ENCODE measurements at regions not wholly inside any gene's neighbourhood (a gene's known extent, or its start where the extent isn't known, plus 50 kb on each side); places are given as distances from the start of the nearest gene placed in this dataset.
"Not testable (repeated sequence)": the region's sequence is repeated elsewhere in the genome, so short reads cannot be mapped to it uniquely, and the experiment has no call there.

DNA sequence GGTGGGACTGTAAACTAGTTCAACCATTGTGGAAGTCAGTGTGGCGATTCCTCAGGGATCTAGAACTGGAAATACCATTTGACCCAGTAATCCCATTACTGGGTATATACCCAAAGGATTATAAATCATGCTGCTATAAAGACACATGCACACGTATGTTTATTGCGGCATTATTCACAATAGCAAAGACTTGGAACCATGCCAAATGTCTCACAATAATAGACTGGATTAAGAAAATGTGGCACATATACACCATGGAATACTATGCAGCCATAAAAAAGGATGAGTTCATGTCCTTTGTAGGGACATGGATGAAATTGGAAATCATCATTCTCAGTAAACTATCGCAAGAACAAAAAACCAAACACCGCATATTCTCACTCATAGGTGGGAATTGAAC, 268.3 kb upstream of the MMADHC start:
- POLR2A ChIA-PET; H3K36me3 ChIP-seq (ENCODE audit: control insufficient read depth in 1 of 2, insufficient read depth in 2 of 2, low read length in 2 of 2); H3K9me3 ChIP-seq (ENCODE audit: control insufficient read depth in 1 of 2, insufficient read depth in 1 of 2, low read depth in 1 of 2, low read length in 2 of 2); H3K4me3 ChIP-seq (replicated peaks in 1 of 2; ENCODE audit: low read depth in 1 of 2, low read length in 2 of 2); H3K4me2 ChIP-seq (ENCODE audit: low read length); RAD21 ChIA-PET (ENCODE audit: low non-redundant PET in 1 of 2, low total read pairs in 2 of 2, uncharacterized antibody in 2 of 2, unreplicated experiment in 2 of 2); H3K27me3 ChIP-seq (ENCODE audit: insufficient read depth, low read length); H3K27ac ChIP-seq (ENCODE audit: low read depth, low read length); intact Hi-C loops (cut with micrococcal nuclease); DNase-seq (ENCODE audit: low read depth, low spot score); ATAC-seq; CTCF ChIA-PET; H3K4me1 ChIP-seq (ENCODE audit: control insufficient read depth in 1 of 2, insufficient read depth in 2 of 2, low read length in 2 of 2); H3K9ac ChIP-seq (ENCODE audit: low read length); H3K9me2 ChIP-seq (ENCODE audit: insufficient read depth); H2AFZ ChIP-seq (ENCODE audit: low read depth, low read length, poor library complexity, severe bottlenecking); H4K20me1 ChIP-seq (ENCODE audit: insufficient read depth); H3K79me2 ChIP-seq (ENCODE audit: insufficient read depth, low read length); BruUV-seq (replicated peaks): not testable (repeated sequence)

GRCh38 chr2:149849591-149849990, 262.0 kb upstream of the MMADHC start:
- Histone ChIP-seq H3K79me2 (ENCODE audit: insufficient read depth, low read length) (no peaks in the 10 kb centered on the region), H3K9me2 (ENCODE audit: insufficient read depth) (no peaks in the 10 kb centered on the region), H3K27me3 (ENCODE audit: insufficient read depth, low read length) (no peaks in the 10 kb centered on the region), H3K36me3 (ENCODE audit: control insufficient read depth in 1 of 2, insufficient read depth in 2 of 2, low read length in 2 of 2) (no peaks in the 10 kb centered on the region; a peak in 1 of 4 replicates), H3K27ac (ENCODE audit: low read depth, low read length) (no peak overlapping the region), H3K4me1 (ENCODE audit: control insufficient read depth in 1 of 2, insufficient read depth in 2 of 2, low read length in 2 of 2) (no peaks in the 10 kb centered on the region), H3K9ac (ENCODE audit: low read length) (no peak overlapping the region), H4K20me1 (ENCODE audit: insufficient read depth) (no peaks in the 10 kb centered on the region), H3K4me2 (ENCODE audit: low read length) (no peak overlapping the region), H3K9me3 (ENCODE audit: control insufficient read depth in 1 of 2, insufficient read depth in 1 of 2, low read depth in 1 of 2, low read length in 2 of 2) (no peaks in the 10 kb centered on the region), H3K4me3 (replicated peaks in 1 of 2; ENCODE audit: low read depth in 1 of 2, low read length in 2 of 2) (no peak overlapping the region), H2AFZ (ENCODE audit: low read depth, low read length, poor library complexity, severe bottlenecking) (no peak overlapping the region)
- ATAC-seq (no peak), DNase-seq (ENCODE audit: low read depth, low spot score) (no peak)
- BruUV-seq (replicated peaks), result no TSS peak
- ChIA-PET CTCF (no interaction called here), POLR2A (no interaction called here), RAD21 (ENCODE audit: low non-redundant PET in 1 of 2, low total read pairs in 2 of 2, uncharacterized antibody in 2 of 2, unreplicated experiment in 2 of 2) (no interaction called here)
- TF ChIP-seq, protein P1, sequence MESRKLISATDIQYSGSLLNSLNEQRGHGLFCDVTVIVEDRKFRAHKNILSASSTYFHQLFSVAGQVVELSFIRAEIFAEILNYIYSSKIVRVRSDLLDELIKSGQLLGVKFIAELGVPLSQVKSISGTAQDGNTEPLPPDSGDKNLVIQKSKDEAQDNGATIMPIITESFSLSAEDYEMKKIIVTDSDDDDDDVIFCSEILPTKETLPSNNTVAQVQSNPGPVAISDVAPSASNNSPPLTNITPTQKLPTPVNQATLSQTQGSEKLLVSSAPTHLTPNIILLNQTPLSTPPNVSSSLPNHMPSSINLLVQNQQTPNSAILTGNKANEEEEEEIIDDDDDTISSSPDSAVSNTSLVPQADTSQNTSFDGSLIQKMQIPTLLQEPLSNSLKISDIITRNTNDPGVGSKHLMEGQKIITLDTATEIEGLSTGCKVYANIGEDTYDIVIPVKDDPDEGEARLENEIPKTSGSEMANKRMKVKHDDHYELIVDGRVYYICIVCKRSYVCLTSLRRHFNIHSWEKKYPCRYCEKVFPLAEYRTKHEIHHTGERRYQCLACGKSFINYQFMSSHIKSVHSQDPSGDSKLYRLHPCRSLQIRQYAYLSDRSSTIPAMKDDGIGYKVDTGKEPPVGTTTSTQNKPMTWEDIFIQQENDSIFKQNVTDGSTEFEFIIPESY (IDR thresholded peaks at IDR 0.05; ENCODE audit: extremely low read depth, insufficient replicate concordance, low read length), result no peak
- TF ChIP-seq JUND (IDR thresholded peaks at IDR 0.05) (no peak), EZH2 (IDR thresholded peaks at IDR 0.05) (no peak), FOSL1 (IDR thresholded peaks at IDR 0.05; ENCODE audit: low read depth) (no peak), EZH2phosphoT487 (IDR thresholded peaks at IDR 0.05; ENCODE audit: borderline replicate concordance) (no peak), SP1 (IDR thresholded peaks at IDR 0.05; ENCODE audit: low read depth) (no peak), TCF7L2 (IDR thresholded peaks at IDR 0.05; ENCODE audit: borderline replicate concordance, extremely low read depth, insufficient read depth, insufficient read length) (no peak), SRF (IDR thresholded peaks at IDR 0.05; ENCODE audit: low read depth) (no peak), SIN3A (IDR thresholded peaks at IDR 0.05; ENCODE audit: low read depth) (no peak), YY1 (IDR thresholded peaks at IDR 0.05; ENCODE audit: extremely low read depth, insufficient replicate concordance, low read depth, low read length) (no peak), ZNF274 (IDR thresholded peaks at IDR 0.05; ENCODE audit: low read depth, low read length) (no peak), ELF1 (IDR thresholded peaks at IDR 0.05; ENCODE audit: borderline replicate concordance, low read depth) (no peak)
- TF ChIP-seq, protein P2, sequence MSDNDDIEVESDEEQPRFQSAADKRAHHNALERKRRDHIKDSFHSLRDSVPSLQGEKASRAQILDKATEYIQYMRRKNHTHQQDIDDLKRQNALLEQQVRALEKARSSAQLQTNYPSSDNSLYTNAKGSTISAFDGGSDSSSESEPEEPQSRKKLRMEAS (IDR thresholded peaks at IDR 0.05), result no peak
- TF ChIP-seq, protein P3, sequence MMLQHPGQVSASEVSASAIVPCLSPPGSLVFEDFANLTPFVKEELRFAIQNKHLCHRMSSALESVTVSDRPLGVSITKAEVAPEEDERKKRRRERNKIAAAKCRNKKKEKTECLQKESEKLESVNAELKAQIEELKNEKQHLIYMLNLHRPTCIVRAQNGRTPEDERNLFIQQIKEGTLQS (IDR thresholded peaks at IDR 0.05), result no peak
- intact Hi-C loops (cut with micrococcal nuclease), result no loop called here
